ENCODE measurements at regions not wholly inside any gene's neighbourhood (a gene's known extent, or its start where the extent isn't known, plus 50 kb on each side); places are given as distances from the start of the nearest gene placed in this dataset.

GRCh38 chr2:212712991-212713390 is 174.4 kb upstream of the ERBB4 start:
- no peaks in the 10 kb centered on the region for H3K9me3 ChIP-seq (ENCODE audit: control insufficient read depth, insufficient read depth, low read depth, low read length)
- H3K27ac ChIP-seq (ENCODE audit: extremely low read depth, low read depth, low read length), result no peak overlapping the region
- no peaks in the 10 kb centered on the region for H3K36me3 ChIP-seq (ENCODE audit: control insufficient read depth in 2 of 2, insufficient read depth in 1 of 2, low read length in 2 of 2)
- no peak overlapping the region for H3K4me3 ChIP-seq (ENCODE audit: low read depth, low read length)
- no peak for TF ChIP-seq MZF1 (tag by site-specific recombination; IDR thresholded peaks at IDR 0.05; ENCODE audit: borderline replicate concordance)
- no peak for TF ChIP-seq ZBTB44 (tag by site-specific recombination; IDR thresholded peaks at IDR 0.05)
- TF ChIP-seq ZFP3 (tag by site-specific recombination; IDR thresholded peaks at IDR 0.05; ENCODE audit: low read depth), result no peak
- TF ChIP-seq ZNF747 (tag by site-specific recombination; IDR thresholded peaks at IDR 0.05), result no peak
- TF ChIP-seq OSR2 (tag by site-specific recombination; IDR thresholded peaks at IDR 0.05), result no peak
- no peak for TF ChIP-seq RBAK (tag by site-specific recombination; IDR thresholded peaks at IDR 0.05)
- TF ChIP-seq ZSCAN4 (tag by site-specific recombination; IDR thresholded peaks at IDR 0.05), result no peak
- no peak for TF ChIP-seq ZNF514 (tag by site-specific recombination; IDR thresholded peaks at IDR 0.05)
- no peak for TF ChIP-seq ZNF18 (tag by site-specific recombination; IDR thresholded peaks at IDR 0.05)
- TF ChIP-seq ZNF324 (tag by site-specific recombination; IDR thresholded peaks at IDR 0.05), result no peak
- TF ChIP-seq ZNF426 (tag by site-specific recombination; IDR thresholded peaks at IDR 0.05), result no peak
- TF ChIP-seq ZNF645 (tag by site-specific recombination; IDR thresholded peaks at IDR 0.05), result no peak
- no peak for TF ChIP-seq ZNF571 (tag by site-specific recombination; IDR thresholded peaks at IDR 0.05)
- TF ChIP-seq HOXD13 (CRISPR knock-in tag; IDR thresholded peaks at IDR 0.05; ENCODE audit: borderline replicate concordance), result no peak
- no peak for TF ChIP-seq SETDB1 (IDR thresholded peaks at IDR 0.05; ENCODE audit: insufficient read length, low read length)
- no peak for TF ChIP-seq ZNF146 (tag by site-specific recombination; IDR thresholded peaks at IDR 0.05)
- no peak for TF ChIP-seq ZNF37A (tag by site-specific recombination; IDR thresholded peaks at IDR 0.05)
- no peak for TF ChIP-seq ZBTB7A (tag by site-specific recombination; IDR thresholded peaks at IDR 0.05; ENCODE audit: low read depth)
- no peaks in the 10 kb centered on the region for H3K4me1 ChIP-seq (ENCODE audit: control insufficient read depth, insufficient read depth, low read length)
- ChIA-PET POLR2A (no interaction called here), CTCF (no interaction called here)

GRCh38 chr2:212712466-212712865 is 173.9 kb upstream of the ERBB4 start:
- Histone ChIP-seq H3K36me3 (ENCODE audit: control insufficient read depth in 2 of 2, insufficient read depth in 1 of 2, low read length in 2 of 2) (no peaks in the 10 kb centered on the region), H3K4me3 (ENCODE audit: low read depth, low read length) (no peak overlapping the region), H3K27ac (ENCODE audit: extremely low read depth, low read depth, low read length) (no peak overlapping the region), H3K4me1 (ENCODE audit: control insufficient read depth, insufficient read depth, low read length) (no peaks in the 10 kb centered on the region), H3K9me3 (ENCODE audit: control insufficient read depth, insufficient read depth, low read depth, low read length) (no peaks in the 10 kb centered on the region)
- TF ChIP-seq ZNF16 (tag by site-specific recombination; IDR thresholded peaks at IDR 0.05; ENCODE audit: low read depth) (no peak), ZFP3 (tag by site-specific recombination; IDR thresholded peaks at IDR 0.05; ENCODE audit: low read depth) (no peak)
- ChIA-PET POLR2A (no interaction called here), CTCF (no interaction called here)

Data from HEK293 (cell line).